GM21381 (cell line): ENCODE measurements at regions not wholly inside any gene's neighbourhood (a gene's known extent, or its start where the extent isn't known, plus 50 kb on each side); places are given as distances from the start of the nearest gene placed in this dataset.

ENCODE experiments used
- ATAC-seq: cut with Tn5 transposase; IDR thresholded peaks from one replicate; pipeline ENCODE4 v1.9.1; 2021; ENCODE audit warnings: mild to moderate bottlenecking, moderate library complexity; ENCODE audit not compliant: unreplicated experiment

DNA sequence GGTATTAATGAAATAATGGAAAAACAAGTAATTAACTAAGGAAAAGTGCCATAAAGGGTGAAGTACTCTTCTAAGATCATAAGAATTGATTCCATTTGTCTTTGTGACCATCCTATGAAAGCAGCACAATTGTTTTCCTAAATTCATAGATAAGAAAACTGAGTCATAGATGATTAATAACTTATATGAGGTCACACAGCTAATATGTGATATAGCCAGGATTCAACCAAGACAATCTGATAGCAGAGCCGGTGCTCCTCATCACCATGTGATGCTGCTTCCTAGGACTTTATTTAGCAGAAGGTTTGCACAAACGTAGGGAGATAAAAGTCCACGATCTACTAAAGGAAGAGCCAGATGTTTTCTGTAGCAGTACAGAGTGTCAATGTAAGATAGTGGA is 181.5 kb upstream of the SYT1 start:
- no peak for ATAC-seq

DNA sequence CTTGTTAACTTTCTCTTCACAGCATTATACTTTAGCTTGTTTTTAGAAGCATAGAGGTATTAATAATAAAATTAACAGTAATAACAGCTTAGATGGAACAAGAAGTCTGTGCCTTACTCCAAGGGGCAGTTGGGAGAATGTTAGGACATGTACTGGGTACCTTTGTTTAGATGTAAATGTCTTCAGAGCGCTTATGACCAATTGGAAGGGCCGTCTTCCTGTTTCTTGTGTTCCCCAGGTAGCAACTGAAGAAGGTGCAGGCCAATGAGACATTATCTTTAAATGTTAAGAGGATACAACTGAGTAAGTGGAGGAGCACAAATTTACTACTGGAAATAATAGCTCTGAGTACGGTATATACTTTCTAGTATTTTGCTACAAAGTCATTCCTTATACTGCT is 180.9 kb upstream of the SYT1 start:
- no peak for ATAC-seq

DNA sequence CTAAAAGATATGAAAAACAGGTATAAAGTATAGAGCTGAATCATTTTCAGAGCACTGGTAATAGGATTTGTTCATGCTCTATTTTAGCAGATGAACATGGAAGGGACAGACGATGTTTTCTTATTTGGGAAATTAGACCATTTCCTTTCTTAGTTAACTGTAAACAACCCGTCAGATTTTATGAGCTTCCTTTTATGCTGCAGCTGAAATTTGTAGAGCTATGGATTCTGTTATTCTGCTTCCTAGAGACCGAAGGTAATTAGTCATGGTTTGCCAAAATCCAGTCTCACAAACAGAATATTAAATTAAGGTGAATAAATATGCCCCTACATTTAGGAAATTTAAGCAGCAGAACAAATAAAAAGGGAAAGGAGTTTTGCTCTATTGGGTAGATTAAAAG is 180.2 kb upstream of the SYT1 start:
- no peak for ATAC-seq

DNA sequence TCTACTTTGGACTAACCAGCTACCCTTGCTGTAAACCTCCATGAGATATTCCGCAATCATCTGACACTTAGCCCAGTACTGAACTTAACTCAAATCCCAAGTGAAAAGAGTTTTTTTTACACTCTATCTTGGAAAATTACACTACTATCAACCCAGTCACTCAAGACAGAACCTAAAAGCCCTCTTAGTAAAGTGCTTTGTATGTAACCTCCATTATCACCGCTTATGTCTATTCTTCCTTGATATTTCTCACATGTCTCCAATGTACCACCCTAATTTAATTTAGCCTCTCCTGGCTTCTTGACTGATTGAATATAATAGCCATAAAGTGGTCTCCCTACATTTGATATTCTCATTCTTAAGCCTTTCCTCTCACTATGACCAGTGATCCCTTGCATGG is 168.8 kb upstream of the SYT1 start:
- ATAC-seq: no peak

DNA sequence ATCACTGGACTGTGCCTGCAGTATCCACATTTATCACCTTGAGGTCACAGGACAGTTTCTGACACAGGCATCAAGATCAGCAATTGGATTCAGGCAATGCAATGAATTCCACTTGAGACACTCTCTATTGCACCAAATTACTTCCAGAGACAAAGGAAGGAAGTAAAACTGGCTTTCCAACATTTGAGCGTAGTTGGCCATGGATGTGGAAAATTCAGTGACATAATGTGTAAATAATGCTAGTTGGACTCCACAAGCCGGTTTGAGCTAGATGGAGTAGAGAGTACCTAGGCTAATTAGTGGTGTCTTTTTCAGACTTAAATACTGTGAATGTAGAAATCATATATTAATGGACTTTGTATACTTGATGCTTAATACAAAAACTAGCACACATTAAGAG is 168.3 kb upstream of the SYT1 start:
- ATAC-seq: no peak

DNA sequence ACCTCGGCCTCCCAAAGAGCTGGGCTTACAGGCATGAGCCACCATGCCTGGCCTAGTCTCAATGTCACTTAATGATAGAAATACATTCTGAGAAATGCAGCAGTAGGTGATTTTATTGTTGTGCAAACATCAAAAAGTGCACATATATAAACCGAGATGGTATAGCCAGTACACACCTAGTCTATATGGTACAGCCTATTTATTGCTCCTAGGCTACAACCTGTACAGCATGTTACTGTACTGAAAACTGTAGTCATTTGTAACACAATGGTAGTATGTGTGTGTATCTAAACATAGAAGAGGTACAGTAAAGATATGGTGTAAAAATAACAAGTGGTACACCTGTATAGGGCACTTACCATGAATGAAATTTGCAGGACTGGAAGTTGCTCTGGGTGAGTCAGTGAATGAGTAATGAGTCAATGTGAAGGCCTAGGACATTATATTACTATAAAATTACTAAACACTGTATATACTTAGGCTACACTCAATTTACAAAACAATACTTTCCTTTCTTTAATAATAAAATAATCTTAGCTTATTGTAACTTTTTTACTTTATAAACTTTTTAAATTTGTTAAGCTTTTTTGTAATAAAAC is 166.7 kb upstream of the SYT1 start:
- no peak for ATAC-seq

DNA sequence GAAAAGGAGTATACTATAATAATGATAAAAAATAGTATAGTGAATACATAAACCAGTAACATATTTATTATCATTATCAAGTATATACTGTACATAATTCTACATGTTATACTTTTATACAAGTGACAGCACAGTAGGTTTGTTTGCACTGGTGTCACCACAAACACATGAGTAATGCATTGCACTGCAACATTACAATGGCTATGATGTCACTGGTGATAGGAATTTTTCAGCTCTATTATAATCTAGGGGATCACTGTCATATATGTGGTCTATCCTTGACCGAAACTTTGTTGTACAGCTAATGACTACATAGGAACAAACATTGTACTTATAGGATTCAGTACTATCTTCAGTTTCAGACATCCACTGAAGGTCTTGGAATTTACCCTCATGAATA is 165.8 kb upstream of the SYT1 start:
- ATAC-seq: no peak

DNA sequence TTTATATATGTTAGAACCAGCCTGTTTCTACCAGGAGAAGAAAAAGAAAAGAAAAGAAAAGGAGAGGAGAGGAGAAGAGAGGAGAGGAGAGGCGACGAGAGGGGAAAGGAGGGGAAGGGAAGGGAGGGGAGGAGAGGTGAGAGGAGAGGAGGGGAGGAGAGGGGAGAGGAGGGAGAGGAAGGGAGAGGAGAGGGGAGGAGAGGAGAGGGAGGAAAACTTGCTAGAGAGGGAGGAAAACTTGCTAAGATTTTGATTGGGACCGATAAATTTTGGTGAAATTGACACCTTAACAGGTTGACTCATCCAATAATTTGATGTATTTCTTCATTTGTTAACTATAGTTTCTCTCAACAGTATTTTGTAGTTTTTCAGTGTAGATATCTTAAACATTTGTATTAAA is 164.0 kb upstream of the SYT1 start:
- ATAC-seq: no peak

DNA sequence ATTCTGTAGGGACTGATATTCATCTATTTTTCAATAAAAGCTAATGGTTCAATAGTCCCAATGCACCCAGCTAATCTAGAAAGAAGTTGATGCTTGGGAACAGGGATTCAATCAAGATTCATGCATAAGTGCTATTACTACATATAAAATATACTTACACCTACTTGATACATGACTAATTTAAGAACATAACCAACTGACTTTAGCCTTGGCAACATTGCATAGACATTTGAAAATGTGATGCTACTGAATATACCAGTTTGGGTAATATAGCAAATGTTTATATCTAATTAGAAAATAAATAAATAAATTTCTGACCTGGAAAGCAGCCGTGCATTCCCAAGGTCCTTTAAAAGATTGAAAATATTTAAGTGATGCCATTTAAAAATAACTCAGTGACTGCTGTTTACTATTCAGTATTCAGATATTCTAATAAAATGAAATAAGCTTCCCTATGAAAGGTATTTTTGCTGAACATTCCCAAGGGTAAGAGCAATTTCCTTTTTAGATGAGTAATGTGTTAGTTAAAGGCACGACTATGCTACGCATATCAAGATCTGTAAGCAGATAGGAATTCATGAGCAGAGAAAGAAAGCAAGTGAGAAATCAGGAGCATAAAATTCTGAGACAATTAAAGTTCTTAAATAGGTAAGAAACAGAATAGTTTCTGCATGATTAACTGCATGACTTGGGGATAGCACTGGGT is 160.6 kb upstream of the SYT1 start:
- ATAC-seq: no peak

DNA sequence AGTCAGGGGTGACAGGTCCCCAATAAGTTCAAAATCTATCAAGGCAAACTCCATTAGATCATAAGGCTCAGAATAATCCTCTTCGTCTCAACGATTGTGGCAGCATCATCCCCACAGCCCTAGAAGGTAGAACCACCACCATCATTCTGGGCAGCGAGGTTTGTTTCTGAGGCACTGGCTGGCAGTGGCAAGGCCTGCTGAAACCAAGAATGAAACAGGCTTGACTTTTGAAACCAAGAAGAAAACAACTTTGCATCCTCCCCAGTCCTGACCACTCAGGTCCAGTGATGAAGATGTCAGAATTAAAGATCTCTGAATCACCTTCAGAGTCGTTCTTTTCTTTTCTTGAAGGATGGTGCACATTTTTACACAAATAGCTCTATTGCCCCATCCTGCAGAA is 152.6 kb upstream of the SYT1 start:
- ATAC-seq: no peak

DNA sequence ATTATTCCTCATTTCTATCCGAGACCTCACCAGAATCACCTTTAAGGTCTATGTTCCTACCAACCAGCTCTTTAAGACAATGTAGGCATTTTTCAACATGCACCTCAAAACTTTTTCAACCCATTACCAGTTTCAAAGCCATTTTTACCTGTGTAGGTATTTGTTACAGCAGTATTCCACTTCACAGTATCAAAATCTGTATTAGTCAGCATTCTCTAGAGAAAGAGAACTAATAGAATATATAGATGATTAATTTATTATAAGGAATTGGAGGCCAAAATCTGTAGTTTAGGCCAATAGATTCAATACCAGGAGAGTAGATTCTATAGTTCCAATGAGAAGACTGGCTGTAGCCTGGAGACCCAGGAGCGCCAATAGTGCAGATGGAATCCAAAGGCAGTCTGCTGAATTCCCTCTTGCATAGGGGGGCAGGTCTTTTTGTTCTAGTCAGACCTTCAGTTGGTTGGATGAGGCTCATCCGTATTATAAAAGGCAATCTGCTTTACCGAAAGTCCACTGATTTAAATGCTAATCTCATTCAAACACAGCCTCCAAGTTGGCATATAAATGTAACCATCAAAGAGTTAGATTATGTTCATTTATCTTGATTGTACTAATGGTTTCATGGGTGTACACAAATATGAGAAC is 151.6 kb upstream of the SYT1 start:
- ATAC-seq: no peak

DNA sequence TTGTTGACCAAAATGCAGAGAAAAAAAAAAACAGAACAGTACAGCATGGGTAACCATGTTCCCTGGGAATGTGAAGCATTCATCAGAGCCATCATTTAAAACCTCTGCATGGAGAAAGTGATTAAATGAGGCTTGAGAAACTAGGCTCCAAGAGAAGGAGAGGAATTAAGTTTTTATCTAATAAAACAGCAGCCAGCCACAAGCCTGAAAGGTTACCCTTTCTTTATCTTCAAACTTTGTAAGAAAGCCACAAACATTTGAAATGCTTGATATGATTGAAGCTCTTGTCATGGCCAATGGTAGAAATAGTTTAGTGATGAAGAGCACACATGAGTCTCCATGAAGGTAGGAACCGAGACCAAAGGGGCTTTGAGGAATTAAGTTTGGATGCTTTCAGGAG is 144.9 kb upstream of the SYT1 start:
- no peak for ATAC-seq

DNA sequence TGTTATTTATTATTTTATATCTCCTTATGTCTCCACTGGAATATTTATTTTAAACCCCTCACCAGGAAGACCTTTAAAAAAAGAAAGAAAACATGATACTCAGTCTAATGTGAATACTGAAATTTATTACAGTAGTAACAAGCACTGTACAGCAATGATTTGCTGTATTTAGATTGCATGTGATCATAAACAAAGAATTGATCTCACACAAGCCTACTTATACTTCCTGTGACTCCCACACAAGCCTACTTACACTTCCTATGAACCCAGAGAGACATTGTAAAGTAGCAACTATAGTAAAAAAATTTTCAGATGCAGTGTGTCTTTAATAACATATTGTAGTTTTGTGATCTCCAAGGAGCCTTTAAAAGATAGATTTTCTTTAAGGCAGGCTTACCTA is 142.7 kb upstream of the SYT1 start:
- ATAC-seq: no peak

DNA sequence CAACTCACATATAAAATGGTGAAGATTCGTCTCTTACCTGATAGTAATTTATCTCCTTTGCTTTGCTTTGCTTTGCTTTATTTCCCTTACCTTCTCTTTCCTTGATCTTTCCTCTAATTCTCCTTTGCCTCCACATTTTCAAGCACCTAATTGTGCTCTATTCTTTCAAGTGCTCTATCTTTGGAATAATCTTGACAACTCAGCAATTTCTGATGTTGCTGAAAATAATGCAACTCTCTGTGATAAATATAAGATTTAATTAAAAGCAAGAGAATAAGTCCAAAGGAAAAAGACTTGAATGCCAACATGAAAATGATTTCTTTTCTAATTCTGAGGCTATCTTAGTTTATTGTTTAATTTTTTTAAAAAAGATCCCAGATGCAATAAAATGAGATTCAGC is 139.5 kb upstream of the SYT1 start:
- ATAC-seq: no peak

DNA sequence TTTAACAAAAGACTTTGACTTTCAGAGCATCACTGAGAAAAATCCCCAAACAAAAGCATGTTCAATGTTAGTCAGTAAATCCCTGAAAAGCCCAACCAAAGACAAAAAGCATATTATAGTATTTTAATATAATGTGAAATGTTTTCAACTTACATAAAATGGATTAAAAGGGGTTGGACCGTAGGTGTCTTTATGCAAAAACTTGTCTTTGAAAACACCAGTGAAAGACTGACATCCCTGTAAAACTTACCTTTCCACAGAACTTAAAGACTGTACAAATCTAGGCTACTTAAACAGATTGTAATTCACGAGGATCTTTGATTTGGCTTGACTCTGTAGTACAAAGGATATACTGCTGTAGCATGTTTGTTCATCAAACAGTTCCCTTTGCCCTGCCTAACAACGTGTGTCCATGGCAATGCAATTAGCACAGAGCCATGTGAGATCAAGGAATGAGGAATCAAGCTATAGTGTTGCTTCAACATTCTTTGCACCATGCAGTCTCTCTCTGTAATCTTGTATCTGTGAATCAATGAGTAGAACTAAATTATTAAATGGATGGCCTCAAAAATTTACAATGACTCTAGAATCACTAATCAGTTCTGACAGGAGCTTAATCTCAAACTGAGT is 138.5 kb upstream of the SYT1 start:
- no peak for ATAC-seq

DNA sequence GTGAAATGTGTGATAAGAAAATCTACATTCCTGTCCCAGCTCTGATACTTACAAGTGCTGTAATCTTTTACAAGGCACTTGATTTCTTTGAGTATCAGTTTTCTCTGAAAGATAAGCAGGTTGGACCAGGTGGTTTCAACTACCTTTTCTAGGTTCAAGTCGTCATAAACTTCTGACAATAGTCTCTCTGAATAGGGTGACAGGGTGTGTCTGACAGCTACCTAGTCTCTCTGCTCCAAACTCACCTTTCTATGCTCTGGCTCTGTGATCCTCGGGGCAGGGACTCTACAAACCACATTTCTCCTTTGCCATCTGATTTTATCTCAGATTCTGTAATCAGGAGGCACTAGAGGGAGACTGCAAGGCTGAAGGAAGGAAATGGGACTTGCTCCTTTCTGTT is 137.7 kb upstream of the SYT1 start:
- ATAC-seq: no peak

DNA sequence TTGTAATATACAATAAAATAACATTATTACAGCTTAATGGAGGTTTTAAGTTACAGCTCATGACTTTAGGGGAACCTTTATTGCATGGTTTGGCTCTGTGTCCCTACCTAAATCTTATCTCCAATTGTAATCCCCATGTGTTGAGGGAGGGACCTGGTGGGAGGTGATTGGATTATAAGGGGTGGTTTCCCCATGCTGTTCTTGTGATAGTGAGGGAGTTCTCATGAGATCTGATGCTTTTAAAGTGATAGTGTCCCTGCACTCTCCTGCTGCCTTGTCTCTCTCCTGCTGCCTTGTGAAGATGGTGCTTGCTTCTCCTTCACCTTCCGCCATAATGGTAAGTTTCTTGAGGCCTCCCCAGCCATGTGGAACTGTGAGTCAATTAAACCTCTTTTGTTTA is 132.1 kb upstream of the SYT1 start:
- no peak for ATAC-seq

DNA sequence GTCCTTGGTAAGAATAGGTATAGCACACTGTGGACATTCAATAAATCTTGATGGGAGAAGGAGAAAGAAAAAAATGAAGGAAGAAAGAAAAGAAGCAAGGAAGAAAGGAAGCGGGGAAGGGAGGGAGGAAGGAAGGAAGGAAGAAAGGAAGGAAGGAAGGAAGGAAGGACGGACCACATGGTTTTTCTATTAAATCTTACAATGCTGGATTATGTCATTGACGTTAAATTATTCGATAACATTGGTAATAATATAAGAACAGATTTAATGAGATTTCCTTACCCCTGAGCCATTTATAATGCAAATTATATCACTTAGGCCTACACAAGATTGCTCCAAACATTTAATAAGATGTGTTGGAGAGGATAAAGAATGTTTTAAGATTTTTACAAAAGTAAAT is 124.9 kb upstream of the SYT1 start:
- ATAC-seq: no peak

DNA sequence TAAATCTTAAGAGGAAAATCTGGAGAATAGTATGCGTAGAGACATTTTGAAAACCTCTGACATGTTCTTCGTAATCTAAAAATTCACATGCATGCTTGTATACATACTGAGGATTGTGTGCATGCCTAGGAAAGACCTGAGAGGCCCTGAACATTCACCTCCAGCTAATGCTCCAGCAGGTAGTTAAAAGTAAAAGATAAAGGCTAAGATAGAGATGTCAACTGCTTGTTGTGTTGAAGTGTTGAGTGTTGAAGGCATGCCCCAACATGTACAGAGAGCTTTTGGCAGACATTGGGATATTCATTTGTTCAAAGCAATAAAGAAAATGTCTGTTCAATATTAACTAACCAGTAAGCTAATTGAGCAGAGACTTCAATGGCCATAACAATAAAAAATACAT is 118.6 kb upstream of the SYT1 start:
- no peak for ATAC-seq

DNA sequence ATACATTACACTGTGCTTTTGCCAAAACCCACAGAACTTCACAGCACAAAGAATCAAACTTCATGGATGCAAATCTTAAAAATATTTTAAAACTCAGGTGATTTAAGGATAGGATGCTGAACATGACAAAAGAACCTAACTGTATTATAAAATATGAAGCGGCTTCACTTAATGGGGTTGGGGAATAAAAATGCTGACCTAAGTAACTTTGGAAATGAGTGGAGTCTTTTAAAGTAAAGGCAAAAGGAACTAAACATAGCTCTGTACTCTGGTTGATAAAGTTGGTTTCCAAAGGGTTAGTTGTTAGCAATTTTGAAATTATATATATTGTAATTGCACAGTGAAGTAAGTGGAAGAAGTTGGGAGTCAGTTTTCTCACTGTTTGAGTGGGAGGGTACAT is 111.5 kb upstream of the SYT1 start:
- ATAC-seq: no peak

DNA sequence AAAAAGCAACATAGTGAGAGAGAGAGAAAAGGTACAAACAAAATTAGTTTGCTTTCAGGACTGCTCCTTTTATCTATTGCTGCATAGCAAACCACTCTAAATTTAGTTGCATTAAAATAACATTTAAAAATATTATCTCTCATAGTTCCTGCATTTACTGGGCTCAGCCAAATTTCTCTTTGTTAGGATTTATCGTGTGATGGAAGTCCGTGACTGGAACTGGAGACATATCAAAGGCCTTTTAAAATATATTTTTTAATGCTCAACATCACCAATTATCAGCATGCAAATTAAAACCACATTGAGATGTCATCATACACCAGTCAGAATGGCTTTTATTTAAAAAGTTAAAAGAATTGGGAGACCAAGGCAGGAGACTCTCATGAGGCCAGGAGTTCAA is 107.6 kb upstream of the SYT1 start:
- ATAC-seq: no peak

DNA sequence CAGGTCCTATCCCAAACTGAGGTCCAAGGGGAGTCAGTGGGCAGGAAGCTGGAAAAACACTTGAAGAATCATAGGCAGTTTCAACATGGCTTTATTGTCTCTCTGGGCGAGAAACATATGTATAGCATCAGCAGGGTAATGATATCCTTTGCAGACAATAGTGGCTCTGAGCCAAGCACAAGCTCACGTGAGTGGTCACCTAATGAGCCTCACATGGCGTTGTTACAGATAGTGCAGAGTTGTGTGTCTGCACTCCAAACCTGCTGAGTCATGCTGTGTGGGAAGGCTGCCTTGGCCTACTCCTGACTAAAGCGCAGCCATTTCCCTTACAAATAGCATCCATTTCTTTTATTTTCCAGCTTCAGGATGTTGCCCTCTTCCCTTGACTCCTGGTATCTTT is 105.2 kb upstream of the SYT1 start:
- no peak for ATAC-seq
